PC-9 (cell line): ENCODE measurements at regions not wholly inside any gene's neighbourhood (a gene's known extent, or its start where the extent isn't known, plus 50 kb on each side); places are given as distances from the start of the nearest gene placed in this dataset.

ENCODE experiments used
- BruUV-seq: library from RNA; stranded (reverse); fragments of 400-500 nt; replicated peaks from 2 replicates; lab custom pipeline; 2021; lab: Mats Ljungman, UMichigan
- CTCF ChIA-PET: fragments of 300-600 bp; sonication (Branson Sonifier 250); formaldehyde crosslinking; loops from one replicate; lab custom pipeline; 2022; ENCODE audit warnings: antibody characterized with exemption; lab: Charles Lee
- POLR2A ChIA-PET: fragments of 300-600 bp; sonication (Branson Sonifier 250); formaldehyde crosslinking; loops from one replicate; lab custom pipeline; 2022; ENCODE audit warnings: antibody characterized with exemption; ENCODE audit not compliant: unreplicated experiment; lab: Charles Lee
- DNase-seq, 2 experiments: peaks; one replicate each; pipeline versions ENCODE4 v3.0.0 to v3.0.0-alpha.2; 2015 to 2022; ENCODE audit warnings: mixed read lengths in 1 of 2
- H2AFZ ChIP-seq: fragments of 200-600 bp; sonication (generic); 2 replicates; pipeline ENCODE4 v1.8.1; 2017; ENCODE audit warnings: antibody characterized with exemption
- H3F3A ChIP-seq: fragments of 200-600 bp; sonication (generic); 2 replicates; pipeline ENCODE4 v1.8.1; 2017; ENCODE audit warnings: antibody characterized with exemption, mild to moderate bottlenecking, low read depth; ENCODE audit not compliant: insufficient read depth
- H3K27ac ChIP-seq: fragments of 200-600 bp; sonication (generic); 2 replicates; pipeline ENCODE4 v1.6.1; 2016; ENCODE audit warnings: mixed run types
- H3K27me3 ChIP-seq: fragments of 200-600 bp; sonication (generic); 2 replicates; pipeline ENCODE4 v1.6.1; 2016; ENCODE audit warnings: low read depth, mixed run types; ENCODE audit not compliant: insufficient read depth
- H3K36me3 ChIP-seq: fragments of 200-600 bp; sonication (generic); 2 replicates; pipeline ENCODE4 v1.6.1; 2016; ENCODE audit warnings: low read depth, mixed run types
- H3K4me1 ChIP-seq: fragments of 200-600 bp; sonication (generic); replicated peaks from 2 replicates; pipeline ENCODE4 v1.6.1; 2016; ENCODE audit warnings: mixed run types; ENCODE audit not compliant: insufficient read depth
- H3K4me2 ChIP-seq: fragments of 200-600 bp; sonication (generic); 2 replicates; pipeline ENCODE4 v1.6.1; 2017; ENCODE audit warnings: mixed run types
- H3K4me3 ChIP-seq: fragments of 200-600 bp; sonication (generic); 2 replicates; pipeline ENCODE4 v1.6.1; 2016; ENCODE audit warnings: mixed run types
- H3K79me2 ChIP-seq: fragments of 200-600 bp; sonication (generic); 2 replicates; pipeline ENCODE4 v1.6.1; 2017; ENCODE audit warnings: low read depth, mixed run types
- H3K9me2 ChIP-seq: fragments of 200-600 bp; sonication (generic); 2 replicates; pipeline ENCODE4 v1.8.1; 2017; ENCODE audit warnings: mild to moderate bottlenecking; ENCODE audit not compliant: insufficient read depth
- H3K9me3 ChIP-seq: fragments of 200-600 bp; sonication (generic); 2 replicates; pipeline ENCODE4 v1.8.1; 2016; ENCODE audit warnings: low read depth; ENCODE audit not compliant: insufficient read depth
- H4K20me1 ChIP-seq: fragments of 200-600 bp; sonication (generic); 2 replicates; pipeline ENCODE4 v1.8.1; 2017; ENCODE audit not compliant: insufficient read depth
- EZH2 ChIP-seq: fragments of 200-600 bp; sonication (generic); IDR thresholded peaks from 2 replicates; pipeline ENCODE4 v1.8.0; 2017; ENCODE audit warnings: antibody characterized with exemption, low read depth
- intact Hi-C: fragments of 100-400 bp; cut with micrococcal nuclease; formaldehyde crosslinking; loops from one replicate; pipeline ENCODE4 v1.10.0; 2022; ENCODE audit not compliant: unreplicated experiment
- TF ChIP-seq, protein P1 (sequence below): fragments of 200-600 bp; sonication (generic); conservative IDR thresholded peaks from 2 replicates; pipeline ENCODE4 v1.6.1; 2017; ENCODE audit warnings: mixed run types, antibody characterized with exemption, mild to moderate bottlenecking, moderate library complexity

GRCh38 chr3:106906074-106906473, 471.2 kb upstream of the CCDC54 start:
- no TSS peak for BruUV-seq
- H3K27ac ChIP-seq: no peak overlapping the region
- no peaks in the 10 kb centered on the region for H3K27me3 ChIP-seq
- DNase-seq: no peak
- no peaks in the 10 kb centered on the region for H3K9me2 ChIP-seq
- intact Hi-C loops: no loop called here
- H3K4me3 ChIP-seq: no peak overlapping the region
- no peaks in the 10 kb centered on the region for H3K4me1 ChIP-seq
- no peak for TF ChIP-seq EZH2
- TF ChIP-seq, protein P1, sequence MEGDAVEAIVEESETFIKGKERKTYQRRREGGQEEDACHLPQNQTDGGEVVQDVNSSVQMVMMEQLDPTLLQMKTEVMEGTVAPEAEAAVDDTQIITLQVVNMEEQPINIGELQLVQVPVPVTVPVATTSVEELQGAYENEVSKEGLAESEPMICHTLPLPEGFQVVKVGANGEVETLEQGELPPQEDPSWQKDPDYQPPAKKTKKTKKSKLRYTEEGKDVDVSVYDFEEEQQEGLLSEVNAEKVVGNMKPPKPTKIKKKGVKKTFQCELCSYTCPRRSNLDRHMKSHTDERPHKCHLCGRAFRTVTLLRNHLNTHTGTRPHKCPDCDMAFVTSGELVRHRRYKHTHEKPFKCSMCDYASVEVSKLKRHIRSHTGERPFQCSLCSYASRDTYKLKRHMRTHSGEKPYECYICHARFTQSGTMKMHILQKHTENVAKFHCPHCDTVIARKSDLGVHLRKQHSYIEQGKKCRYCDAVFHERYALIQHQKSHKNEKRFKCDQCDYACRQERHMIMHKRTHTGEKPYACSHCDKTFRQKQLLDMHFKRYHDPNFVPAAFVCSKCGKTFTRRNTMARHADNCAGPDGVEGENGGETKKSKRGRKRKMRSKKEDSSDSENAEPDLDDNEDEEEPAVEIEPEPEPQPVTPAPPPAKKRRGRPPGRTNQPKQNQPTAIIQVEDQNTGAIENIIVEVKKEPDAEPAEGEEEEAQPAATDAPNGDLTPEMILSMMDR: no peak
- no peaks in the 10 kb centered on the region for H3K9me3 ChIP-seq
- no peak overlapping the region for H3K4me2 ChIP-seq
- ChIA-PET POLR2A (no interaction called here), CTCF (no interaction called here)
- no peaks in the 10 kb centered on the region for H3K36me3 ChIP-seq
- H2AFZ ChIP-seq: no peak overlapping the region
- H3K79me2 ChIP-seq: no peaks in the 10 kb centered on the region
- no peaks in the 10 kb centered on the region for H4K20me1 ChIP-seq
- no peaks in the 10 kb centered on the region for H3F3A ChIP-seq

DNA sequence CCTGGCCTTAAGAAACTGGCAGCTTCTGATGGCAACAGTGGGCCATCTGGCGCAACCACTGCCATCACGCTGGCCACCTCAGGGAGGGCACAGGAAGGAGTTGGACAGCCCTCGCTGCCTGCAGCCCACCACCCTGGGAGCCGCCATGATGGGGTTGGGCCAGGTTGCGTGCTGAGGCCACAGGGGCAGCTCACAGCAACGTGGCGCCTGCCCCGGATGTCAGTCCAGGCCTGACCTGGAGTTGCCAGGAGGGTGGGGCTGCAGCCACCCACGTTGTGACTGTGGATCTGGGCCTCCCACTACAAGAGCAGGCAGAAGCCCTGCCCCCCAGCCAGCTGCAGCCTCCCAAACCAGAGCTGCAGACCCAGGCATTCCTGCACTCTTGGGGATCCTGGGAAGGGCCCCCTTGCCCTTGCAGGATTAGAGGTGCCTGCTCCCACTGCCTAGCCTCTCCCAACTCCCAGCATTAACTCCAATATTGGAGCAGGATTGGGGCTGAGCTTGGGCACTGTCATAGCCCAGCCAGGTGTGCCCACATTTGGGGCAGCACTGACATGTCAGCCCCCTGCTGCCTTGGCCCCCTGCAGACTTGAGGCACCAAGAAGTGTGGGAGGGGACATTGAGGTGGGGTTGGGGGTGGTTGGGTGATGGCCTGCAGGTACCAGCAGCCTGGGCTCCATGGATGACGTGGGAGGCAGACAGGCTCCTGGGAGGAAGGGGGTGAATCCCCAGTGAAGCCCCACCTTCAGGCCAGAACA, 468.9 kb upstream of the CCDC54 start:
- BruUV-seq: no TSS peak
- H4K20me1 ChIP-seq: no peaks in the 10 kb centered on the region
- DNase-seq: no peak
- no peaks in the 10 kb centered on the region for H3F3A ChIP-seq
- CTCF ChIA-PET: no interaction called here
- H3K9me3 ChIP-seq: no peaks in the 10 kb centered on the region
- H3K36me3 ChIP-seq: no peaks in the 10 kb centered on the region
- no peaks in the 10 kb centered on the region for H3K9me2 ChIP-seq
- POLR2A ChIA-PET: no interaction called here
- H3K27ac ChIP-seq: no peak overlapping the region
- no peaks in the 10 kb centered on the region for H3K79me2 ChIP-seq
- H3K4me1 ChIP-seq: no peaks in the 10 kb centered on the region
- H3K4me3 ChIP-seq: no peak overlapping the region
- no peak overlapping the region for H3K4me2 ChIP-seq
- H2AFZ ChIP-seq: no peak overlapping the region
- TF ChIP-seq EZH2: no peak
- TF ChIP-seq, protein P1: no peak
- H3K27me3 ChIP-seq: no peaks in the 10 kb centered on the region
- intact Hi-C loops: no loop called here

GRCh38 chr3:106913111-106913698, 464.0 kb upstream of the CCDC54 start:
- Histone ChIP-seq H3K79me2 (no peaks in the 10 kb centered on the region), H3K4me2 (no peak overlapping the region), H3K9me2 (peaks cover 6% of the 10 kb centered on the region; the same call in 1 of the 2 replicates), H3K9me3 (no peaks in the 10 kb centered on the region), H3K4me1 (no peaks in the 10 kb centered on the region), H4K20me1 (no peaks in the 10 kb centered on the region), H3K4me3 (no peak overlapping the region), H3K27me3 (no peaks in the 10 kb centered on the region), H3F3A (no peaks in the 10 kb centered on the region), H3K36me3 (no peaks in the 10 kb centered on the region), H2AFZ (no peak overlapping the region), H3K27ac (no peak overlapping the region)
- no TSS peak for BruUV-seq
- TF ChIP-seq, protein P1: no peak
- no peak for TF ChIP-seq EZH2
- DNase-seq: no peak
- ChIA-PET CTCF (no interaction called here), POLR2A (no interaction called here)
- intact Hi-C loops: no loop called here
